Left forelimb (tissue), 1 donor: ENCODE measurements at regions not wholly inside any gene's neighbourhood (a gene's known extent, or its start where the extent isn't known, plus 50 kb on each side); places are given as distances from the start of the nearest gene placed in this dataset.
A peak's percentile ranks its signal among the peaks of the same experiment; 100 is the strongest.
"Not testable (repeated sequence)": the region's sequence is repeated elsewhere in the genome, so short reads cannot be mapped to it uniquely, and the experiment has no call there.

Experiments
- DNase-seq: peaks from one replicate; pipeline ENCODE4 v3.0.0-alpha.2; 2018; ENCODE audit warnings: low spot score

- no peak for DNase-seq
Measured at GRCh38 chr4:81723019-81723884, 251.5 kb upstream of the RASGEF1B start.

GRCh38 chr4:81722290-81722851 is 250.7 kb upstream of the RASGEF1B start:
- DNase-seq, result no peak

- no peak for DNase-seq
Measured at GRCh38 chr4:81715757-81716156, 244.1 kb upstream of the RASGEF1B start.

- DNase-seq, result not testable (repeated sequence)
Measured at GRCh38 chr4:81715357-81715756, 243.7 kb upstream of the RASGEF1B start.

- DNase-seq, result no peak
Measured at GRCh38 chr4:81714291-81714690, 242.6 kb upstream of the RASGEF1B start.

GRCh38 chr4:81712714-81713113 is 241.0 kb upstream of the RASGEF1B start:
- DNase-seq, result no peak

GRCh38 chr4:81704461-81704860 is 232.8 kb upstream of the RASGEF1B start:
- no peak for DNase-seq

- no peak for DNase-seq
Measured at GRCh38 chr4:81700189-81700588, 228.5 kb upstream of the RASGEF1B start.

GRCh38 chr4:81698538-81699296 is 227.0 kb upstream of the RASGEF1B start:
- DNase-seq, result no peak

GRCh38 chr4:81694176-81694913 is 222.6 kb upstream of the RASGEF1B start:
- DNase-seq, result no peak

GRCh38 chr4:81690871-81691270 is 219.2 kb upstream of the RASGEF1B start:
- DNase-seq, result no peak

GRCh38 chr4:81688085-81688484 is 216.4 kb upstream of the RASGEF1B start:
- no peak for DNase-seq

GRCh38 chr4:81687471-81687870 is 215.8 kb upstream of the RASGEF1B start:
- no peak for DNase-seq

- no peak for DNase-seq
Measured at GRCh38 chr4:81685104-81685503, 213.4 kb upstream of the RASGEF1B start.

GRCh38 chr4:81684352-81684751 is 212.6 kb upstream of the RASGEF1B start:
- no peak for DNase-seq

GRCh38 chr4:81682492-81682891 is 210.8 kb upstream of the RASGEF1B start:
- no peak for DNase-seq

- no peak for DNase-seq
Measured at GRCh38 chr4:81679315-81679714, 207.6 kb upstream of the RASGEF1B start.

GRCh38 chr4:81678801-81679200 is 207.1 kb upstream of the RASGEF1B start:
- DNase-seq, result no peak

GRCh38 chr4:81676537-81676936 is 204.8 kb upstream of the RASGEF1B start:
- DNase-seq, result peak; percentile 67

GRCh38 chr4:81675791-81676393 is 204.2 kb upstream of the RASGEF1B start:
- no peak for DNase-seq

- DNase-seq, result no peak
Measured at GRCh38 chr4:81673961-81674360, 202.3 kb upstream of the RASGEF1B start.

GRCh38 chr4:81668328-81668727 is 196.6 kb upstream of the RASGEF1B start:
- not testable (repeated sequence) for DNase-seq
